ENCODE measurements at regions not wholly inside any gene's neighbourhood (a gene's known extent, or its start where the extent isn't known, plus 50 kb on each side); places are given as distances from the start of the nearest gene placed in this dataset.

DNA sequence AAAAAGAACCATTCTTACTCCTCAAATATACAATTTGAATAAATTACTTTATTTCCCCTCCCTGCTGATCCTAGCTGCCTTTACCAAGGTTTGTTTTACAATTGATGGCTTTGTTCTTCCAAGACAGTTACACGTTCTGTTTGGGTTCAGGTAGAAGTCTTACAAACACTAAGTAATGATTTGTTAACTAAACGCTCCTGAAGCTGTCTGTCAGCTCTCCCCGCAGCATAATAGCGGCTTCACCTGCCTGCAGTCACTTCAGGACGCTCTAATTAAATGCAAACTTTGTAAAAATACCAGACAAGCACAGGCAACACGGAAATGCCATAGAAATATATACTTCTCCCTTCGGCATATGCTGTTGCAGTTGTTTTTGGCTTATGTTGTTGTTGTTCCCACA lies 176.4 kb upstream of the MDFIC2 start:
- TF ChIP-seq, protein P1, sequence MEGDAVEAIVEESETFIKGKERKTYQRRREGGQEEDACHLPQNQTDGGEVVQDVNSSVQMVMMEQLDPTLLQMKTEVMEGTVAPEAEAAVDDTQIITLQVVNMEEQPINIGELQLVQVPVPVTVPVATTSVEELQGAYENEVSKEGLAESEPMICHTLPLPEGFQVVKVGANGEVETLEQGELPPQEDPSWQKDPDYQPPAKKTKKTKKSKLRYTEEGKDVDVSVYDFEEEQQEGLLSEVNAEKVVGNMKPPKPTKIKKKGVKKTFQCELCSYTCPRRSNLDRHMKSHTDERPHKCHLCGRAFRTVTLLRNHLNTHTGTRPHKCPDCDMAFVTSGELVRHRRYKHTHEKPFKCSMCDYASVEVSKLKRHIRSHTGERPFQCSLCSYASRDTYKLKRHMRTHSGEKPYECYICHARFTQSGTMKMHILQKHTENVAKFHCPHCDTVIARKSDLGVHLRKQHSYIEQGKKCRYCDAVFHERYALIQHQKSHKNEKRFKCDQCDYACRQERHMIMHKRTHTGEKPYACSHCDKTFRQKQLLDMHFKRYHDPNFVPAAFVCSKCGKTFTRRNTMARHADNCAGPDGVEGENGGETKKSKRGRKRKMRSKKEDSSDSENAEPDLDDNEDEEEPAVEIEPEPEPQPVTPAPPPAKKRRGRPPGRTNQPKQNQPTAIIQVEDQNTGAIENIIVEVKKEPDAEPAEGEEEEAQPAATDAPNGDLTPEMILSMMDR (IDR thresholded peaks at IDR 0.05; ENCODE audit: insufficient read depth, low read length, poor library complexity, severe bottlenecking) = no peak
- TF ChIP-seq EZH2phosphoT487 (conservative IDR thresholded peaks at IDR 0.05; ENCODE audit: low read length) = no peak

Measured in SU-DHL-6 (cell line).